Stomach (tissue), 8 donors: ENCODE measurements at regions not wholly inside any gene's neighbourhood (a gene's known extent, or its start where the extent isn't known, plus 50 kb on each side); places are given as distances from the start of the nearest gene placed in this dataset.

Source experiments
- DNase-seq, 2 donors: peaks; one replicate each; pipeline versions ENCODE4 v3.0.0 to v3.0.0-alpha.2; 2013 to 2019
- H3K27ac ChIP-seq, 5 donors: fragments of 200-600 bp in 4 of 5; sonication (generic) in 4 of 5; one replicate each; pipeline ENCODE4 v1.5.1; 2013 to 2019; ENCODE audit warnings: mild to moderate bottlenecking in 1 of 5, moderate library complexity in 1 of 5
- H3K27me3 ChIP-seq, 3 donors: fragments of 200-600 bp; sonication (generic); one replicate each; pipeline ENCODE4 v1.5.1; 2017 to 2019; ENCODE audit warnings: mixed run types in 1 of 3
- H3K36me3 ChIP-seq, 4 donors: fragments of 200-600 bp; sonication (generic); 1 replicate in 3 of 4; 2 replicates in 1 of 4; pipeline ENCODE4 v1.5.1; 2016 to 2019
- H3K4me1 ChIP-seq, 4 donors: fragments of 200-600 bp; sonication (generic); one replicate each; pipeline ENCODE4 v1.5.1; 2016 to 2019
- H3K4me3 ChIP-seq, 4 donors: fragments of 200-600 bp; sonication (generic) in 3 of 4; one replicate each; pipeline ENCODE4 v1.5.1; 2016 to 2019; ENCODE audit warnings: mild to moderate bottlenecking in 1 of 4
- H3K9me3 ChIP-seq, 4 donors: fragments of 200-600 bp; sonication (generic); one replicate each; pipeline ENCODE4 v1.5.1; 2016 to 2019
- EP300 ChIP-seq: sonication (generic); formaldehyde crosslinking; IDR thresholded peaks from one replicate; pipeline ENCODE4 v1.6.1; 2017; ENCODE audit warnings: antibody characterized with exemption
- POLR2A ChIP-seq, 4 donors: fragments of 450-650 bp; IDR thresholded peaks; one replicate each; pipeline ENCODE4 v1.6.1; 2016; ENCODE audit warnings: antibody characterized with exemption in 4 of 4, control low read depth in 2 of 4, mild to moderate bottlenecking in 1 of 4, moderate library complexity in 1 of 4
- POLR2AphosphoS5 ChIP-seq, 3 donors: sonication (generic); formaldehyde crosslinking; IDR thresholded peaks; one replicate each; pipeline ENCODE4 v1.6.1; 2016; ENCODE audit warnings: antibody characterized with exemption in 3 of 3
- WGBS, 5 donors: extraction: QIAGEN DNeasy Blood & Tissue Kit in 3 of 5; methylation state at CpG; one replicate each; pipeline versions ENCODE4 v1.1.5 to v1.1.7; 2013 to 2018; 5-methylcytosine and 5-hydroxymethylcytosine counted together
- intact Hi-C: fragments of 100-400 bp; cut with DNase I; formaldehyde crosslinking; loops from one replicate; pipeline ENCODE4 v1.15.1; 2023; ENCODE audit warnings: low total_unique reads
- TF ChIP-seq, protein P1 (sequence below), 7 experiments: fragments of 450-650 bp in 4 of 7; fragments of 200-600 bp in 3 of 7; sonication (generic) in 3 of 7; IDR thresholded peaks; one replicate each; pipeline ENCODE4 v1.5.1; 2016 to 2019; ENCODE audit warnings: antibody characterized with exemption in 7 of 7, control low read depth in 2 of 7, mild to moderate bottlenecking in 1 of 7
- donor health status: healthy with polysubstance abuse.
- donor health status: Bipolar disorder and iron deficiency.
- donor health status: healthy.

DNA sequence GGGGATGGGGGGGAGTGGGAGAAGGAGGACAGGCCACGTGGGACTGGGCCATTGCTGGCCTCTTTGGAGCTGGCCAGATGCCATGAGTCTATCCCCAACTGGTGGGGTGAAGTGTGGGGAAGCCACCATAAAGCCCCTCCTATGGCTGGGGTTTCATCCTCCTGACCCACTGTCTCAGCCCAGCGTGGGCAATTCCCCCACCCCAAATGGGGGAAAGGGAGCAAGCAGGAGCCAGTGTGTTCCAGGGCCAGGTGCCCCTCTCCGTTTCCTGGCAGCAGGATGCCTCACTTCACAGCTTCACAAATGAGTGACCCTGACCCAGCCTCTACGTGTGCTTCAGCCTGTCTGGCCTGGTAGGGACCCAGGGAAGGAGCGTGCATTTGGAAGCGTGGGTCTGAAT, 474.7 kb upstream of the HS6ST1 start:
- 57 to 76% (median 67%) methylated on average over 4 to 6 of the region's 6 CpGs for WGBS, 5 donors
- Histone ChIP-seq H3K27me3 (peaks cover 0 to 5% (median 0%) of the 10 kb centered on the region in 3 donors), H3K36me3 (no peaks in the 10 kb centered on the region), H3K9me3 (no peaks in the 10 kb centered on the region), H3K27ac (no peak overlapping the region), H3K4me1 (no peaks in the 10 kb centered on the region), H3K4me3 (no peak overlapping the region)
- TF ChIP-seq POLR2A (IDR thresholded peaks at IDR 0.05) = no peak
- TF ChIP-seq POLR2AphosphoS5 (IDR thresholded peaks at IDR 0.05) = no peak
- TF ChIP-seq, protein P1, sequence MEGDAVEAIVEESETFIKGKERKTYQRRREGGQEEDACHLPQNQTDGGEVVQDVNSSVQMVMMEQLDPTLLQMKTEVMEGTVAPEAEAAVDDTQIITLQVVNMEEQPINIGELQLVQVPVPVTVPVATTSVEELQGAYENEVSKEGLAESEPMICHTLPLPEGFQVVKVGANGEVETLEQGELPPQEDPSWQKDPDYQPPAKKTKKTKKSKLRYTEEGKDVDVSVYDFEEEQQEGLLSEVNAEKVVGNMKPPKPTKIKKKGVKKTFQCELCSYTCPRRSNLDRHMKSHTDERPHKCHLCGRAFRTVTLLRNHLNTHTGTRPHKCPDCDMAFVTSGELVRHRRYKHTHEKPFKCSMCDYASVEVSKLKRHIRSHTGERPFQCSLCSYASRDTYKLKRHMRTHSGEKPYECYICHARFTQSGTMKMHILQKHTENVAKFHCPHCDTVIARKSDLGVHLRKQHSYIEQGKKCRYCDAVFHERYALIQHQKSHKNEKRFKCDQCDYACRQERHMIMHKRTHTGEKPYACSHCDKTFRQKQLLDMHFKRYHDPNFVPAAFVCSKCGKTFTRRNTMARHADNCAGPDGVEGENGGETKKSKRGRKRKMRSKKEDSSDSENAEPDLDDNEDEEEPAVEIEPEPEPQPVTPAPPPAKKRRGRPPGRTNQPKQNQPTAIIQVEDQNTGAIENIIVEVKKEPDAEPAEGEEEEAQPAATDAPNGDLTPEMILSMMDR (IDR thresholded peaks at IDR 0.05) = no peak
- intact Hi-C loops = no loop called here
- no peak for DNase-seq

DNA sequence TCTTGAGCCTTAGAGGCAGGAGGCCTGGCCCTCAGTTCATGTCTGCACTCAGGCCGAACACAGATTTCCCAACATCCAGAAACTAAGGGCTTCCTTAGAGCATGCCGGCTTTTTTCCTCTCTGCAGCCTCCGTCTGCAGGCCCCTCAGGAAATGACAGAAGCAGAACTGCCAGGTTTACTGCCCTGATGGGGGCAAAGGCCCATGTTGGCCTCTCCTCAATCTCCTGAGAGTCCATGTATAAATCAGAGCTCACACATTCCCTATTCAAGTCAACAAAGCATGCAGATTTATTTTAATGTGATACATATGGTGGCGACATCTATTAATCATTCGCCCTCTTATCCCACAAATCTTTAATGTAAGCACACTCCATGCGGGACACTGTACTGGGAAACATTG, 475.6 kb upstream of the HS6ST1 start:
- H3K27me3 ChIP-seq = peaks cover 0 to 5% (median 0%) of the 10 kb centered on the region in 3 donors
- no peaks in the 10 kb centered on the region for H3K36me3 ChIP-seq
- no peaks in the 10 kb centered on the region for H3K4me1 ChIP-seq
- TF ChIP-seq, protein P1 (IDR thresholded peaks at IDR 0.05) = no peak
- no peak for TF ChIP-seq POLR2A (IDR thresholded peaks at IDR 0.05)
- TF ChIP-seq EP300 = no peak
- TF ChIP-seq POLR2AphosphoS5 (IDR thresholded peaks at IDR 0.05) = no peak
- H3K27ac ChIP-seq = no peak overlapping the region
- WGBS, 5 donors = 81 to 87% (median 86%) methylated on average over 6 of the region's 6 CpGs
- DNase-seq = peak in 1 of 2 donors; percentile 16
- H3K4me3 ChIP-seq = no peak overlapping the region
- intact Hi-C loops = no loop called here
- no peaks in the 10 kb centered on the region for H3K9me3 ChIP-seq

DNA sequence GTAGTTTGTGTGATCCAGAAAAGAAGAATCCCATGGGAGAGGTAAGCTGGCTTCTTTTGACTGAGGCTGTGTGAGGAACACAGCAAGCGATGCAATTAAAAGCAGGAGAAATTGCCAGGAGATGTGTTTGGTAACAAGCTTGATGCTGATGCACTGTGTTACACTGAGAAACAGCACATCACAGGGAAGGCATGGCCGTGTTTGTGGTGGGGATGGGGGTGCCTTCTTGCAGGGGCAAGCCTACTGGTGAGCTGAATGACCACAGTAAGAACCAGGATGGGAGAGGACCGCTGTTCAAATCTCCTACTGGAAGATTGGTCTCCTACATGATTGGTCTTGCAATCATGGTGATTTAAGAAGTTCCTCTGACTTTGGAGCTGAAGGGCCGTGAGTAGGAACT, 477.7 kb upstream of the HS6ST1 start:
- Histone ChIP-seq H3K4me3 (no peak overlapping the region), H3K9me3 (no peaks in the 10 kb centered on the region), H3K27me3 (no peaks in the 10 kb centered on the region), H3K4me1 (no peaks in the 10 kb centered on the region), H3K27ac (no peak overlapping the region), H3K36me3 (no peaks in the 10 kb centered on the region)
- 63 to 87% (median 69%) methylated on average over 4 of the region's 4 CpGs for WGBS, 5 donors
- no peak for DNase-seq
- intact Hi-C loops = no loop called here
- TF ChIP-seq POLR2A (IDR thresholded peaks at IDR 0.05) (no peak), POLR2AphosphoS5 (IDR thresholded peaks at IDR 0.05) (no peak), EP300 (no peak)
- TF ChIP-seq, protein P1 (IDR thresholded peaks at IDR 0.05) = no peak

DNA sequence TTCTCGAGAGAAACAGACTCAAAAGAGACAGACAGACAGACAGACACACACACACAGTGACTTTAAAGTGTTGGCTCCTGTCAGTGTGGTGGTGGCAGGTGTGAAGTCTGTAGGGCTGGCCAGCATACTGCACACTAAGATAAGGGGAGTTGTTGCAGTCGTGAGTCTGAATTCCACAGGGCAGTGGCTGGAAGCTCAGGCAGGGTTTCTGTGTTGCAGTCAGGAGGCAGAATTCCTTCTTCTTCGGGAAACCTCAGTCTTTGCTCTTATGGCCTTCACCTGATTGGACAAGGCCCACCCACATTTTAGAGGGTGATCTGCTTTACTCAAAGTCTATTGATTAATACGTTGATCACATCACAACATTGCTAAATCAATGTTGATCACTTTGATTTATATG, 478.4 kb upstream of the HS6ST1 start:
- intact Hi-C loops = no loop called here
- DNase-seq = peak in 1 of 2 donors; percentile 11
- no peaks in the 10 kb centered on the region for H3K9me3 ChIP-seq
- TF ChIP-seq EP300 = no peak
- H3K36me3 ChIP-seq = no peaks in the 10 kb centered on the region
- H3K27ac ChIP-seq = no peak overlapping the region
- 58 to 76% (median 64%) methylated on average over 4 of the region's 4 CpGs for WGBS, 5 donors
- H3K4me3 ChIP-seq = no peak overlapping the region
- no peaks in the 10 kb centered on the region for H3K4me1 ChIP-seq
- H3K27me3 ChIP-seq = no peaks in the 10 kb centered on the region

DNA sequence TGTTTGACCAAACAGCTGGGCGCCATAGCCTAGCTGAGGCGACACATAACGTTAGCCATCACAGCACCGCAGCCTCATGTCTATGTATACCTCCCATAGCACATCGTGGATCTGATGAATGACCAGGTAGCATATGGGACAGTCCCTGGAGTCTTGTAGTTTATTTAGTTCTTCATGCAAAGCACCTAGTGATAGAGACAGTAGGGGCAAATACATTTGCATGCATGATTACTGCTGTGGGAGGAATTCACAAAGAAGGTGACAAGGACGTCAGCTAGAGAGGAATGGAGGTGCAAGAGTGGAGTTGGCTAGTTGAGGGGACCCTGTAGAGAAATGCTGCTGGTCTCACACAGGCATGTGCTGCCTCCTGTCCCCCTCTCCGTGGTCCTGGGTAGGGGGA, 478.9 kb upstream of the HS6ST1 start:
- Histone ChIP-seq H3K27ac (no peak overlapping the region), H3K36me3 (no peaks in the 10 kb centered on the region), H3K4me1 (no peaks in the 10 kb centered on the region), H3K9me3 (no peaks in the 10 kb centered on the region), H3K27me3 (no peaks in the 10 kb centered on the region), H3K4me3 (no peak overlapping the region)
- peak in 1 of 2 donors; percentile 16 for DNase-seq
- 84 to 91% (median 87%) methylated on average over 7 of the region's 7 CpGs for WGBS, 5 donors
- TF ChIP-seq POLR2AphosphoS5 (IDR thresholded peaks at IDR 0.05) = no peak
- TF ChIP-seq, protein P1 (IDR thresholded peaks at IDR 0.05) = no peak
- no peak for TF ChIP-seq POLR2A (IDR thresholded peaks at IDR 0.05)
- TF ChIP-seq EP300 = no peak
- intact Hi-C loops = no loop called here
